ENCODE measurements at regions not wholly inside any gene's neighbourhood (a gene's known extent, or its start where the extent isn't known, plus 50 kb on each side); places are given as distances from the start of the nearest gene placed in this dataset.

DNA sequence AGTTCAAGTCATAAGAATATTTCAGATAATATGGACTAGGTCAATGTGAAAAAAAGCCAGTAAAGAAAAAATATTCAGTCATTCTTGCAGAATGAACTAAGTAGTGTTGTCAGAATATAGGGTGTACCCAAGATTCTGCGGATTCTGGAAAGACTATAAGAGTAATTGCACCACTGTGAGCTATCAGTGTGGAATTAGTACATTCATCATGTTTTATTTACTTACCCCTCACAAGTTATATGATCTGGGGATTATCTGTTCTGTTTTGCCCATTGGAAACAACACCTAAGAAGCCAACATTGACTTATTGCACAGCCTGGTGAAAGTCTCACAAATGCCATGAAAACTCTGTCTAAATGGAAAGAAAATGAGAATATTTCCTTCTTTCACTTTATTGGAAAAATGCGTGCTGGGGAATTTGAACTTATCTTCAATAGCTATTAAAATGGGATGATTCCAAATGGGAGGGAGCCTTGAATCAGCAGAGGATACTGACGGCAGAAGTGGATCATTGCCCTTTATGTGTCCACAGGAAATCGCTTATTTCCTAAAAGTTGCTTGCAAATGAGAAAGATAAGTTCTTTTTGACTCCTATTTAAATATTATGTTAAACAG is 563.3 kb upstream of the POM121L12 start:
- Histone ChIP-seq H3K36me3 (no peaks in the 10 kb centered on the region), H3K4me3 (no peak overlapping the region), H3K27ac (no peak overlapping the region), H3K4me1 (no peaks in the 10 kb centered on the region), H3K27me3 (no peaks in the 10 kb centered on the region), H3K9me3 (peaks cover 0 to 2% (median 0%) of the 10 kb centered on the region in 11 donors)
- DNase-seq (no peak), ATAC-seq (no peak)
- TF ChIP-seq CTCF (IDR thresholded peaks at IDR 0.05) = no peak
- WGBS, 2 donors = 61 to 75% methylated on average over 4 of the region's 4 CpGs
- intact Hi-C loops (cut with DNase I) = no loop called here

DNA sequence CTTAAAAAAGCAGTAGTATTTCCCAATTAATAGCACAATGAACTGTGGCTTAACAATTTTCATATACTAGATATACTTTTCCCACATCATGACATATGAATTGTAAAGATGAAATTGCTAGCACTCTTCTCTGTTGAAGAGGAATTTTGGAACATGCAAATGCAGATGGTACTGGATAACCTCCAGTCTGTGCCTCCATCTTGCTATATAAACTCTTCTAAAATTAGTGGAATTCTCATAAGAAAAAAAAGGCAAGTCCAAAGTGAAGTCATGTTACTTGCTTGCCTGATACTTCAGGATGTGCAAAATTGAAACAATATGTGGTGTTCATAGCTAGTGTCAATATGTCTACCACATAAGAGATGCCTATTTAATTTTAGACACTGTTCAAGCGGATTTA is 570.2 kb upstream of the POM121L12 start:
- H3K27me3 ChIP-seq = no peaks in the 10 kb centered on the region
- TF ChIP-seq CTCF (IDR thresholded peaks at IDR 0.05) = no peak
- DNase-seq = no peak
- H3K4me3 ChIP-seq = no peak overlapping the region
- peaks cover 0 to 8% (median 0%) of the 10 kb centered on the region in 11 donors for H3K9me3 ChIP-seq
- intact Hi-C loops (cut with DNase I) = no loop called here
- ATAC-seq = no peak
- H3K4me1 ChIP-seq = no peaks in the 10 kb centered on the region
- no peaks in the 10 kb centered on the region for H3K36me3 ChIP-seq
- no peak overlapping the region for H3K27ac ChIP-seq
- WGBS, 2 donors = 69 to 70% methylated on average over 1 of the region's 1 CpG

GRCh38 chr7:52463341-52463740 is 572.1 kb upstream of the POM121L12 start:
- Histone ChIP-seq H3K36me3 (no peaks in the 10 kb centered on the region), H3K4me3 (no peak overlapping the region), H3K9me3 (peaks cover 0 to 12% (median 0%) of the 10 kb centered on the region in 11 donors), H3K27ac (no peak overlapping the region), H3K27me3 (no peaks in the 10 kb centered on the region), H3K4me1 (no peaks in the 10 kb centered on the region)
- ATAC-seq (no peak), DNase-seq (no peak)
- no peak for TF ChIP-seq CTCF (IDR thresholded peaks at IDR 0.05)
- WGBS, 2 donors = 49 to 54% methylated on average over 3 of the region's 3 CpGs
- intact Hi-C loops (cut with DNase I) = no loop called here

GRCh38 chr7:52462474-52462873 is 573.0 kb upstream of the POM121L12 start:
- H3K27me3 ChIP-seq = no peaks in the 10 kb centered on the region
- ATAC-seq = no peak
- DNase-seq = no peak
- peaks cover 0 to 12% (median 0%) of the 10 kb centered on the region in 11 donors for H3K9me3 ChIP-seq
- H3K27ac ChIP-seq = no peak overlapping the region
- TF ChIP-seq CTCF (IDR thresholded peaks at IDR 0.05) = no peak
- no peaks in the 10 kb centered on the region for H3K36me3 ChIP-seq
- intact Hi-C loops (cut with DNase I) = no loop called here
- no peak overlapping the region for H3K4me3 ChIP-seq
- 75 to 87% methylated on average over 3 of the region's 3 CpGs for WGBS, 2 donors
- no peaks in the 10 kb centered on the region for H3K4me1 ChIP-seq

All from heart right ventricle (tissue), 16 donors.